GM23338 (cell line): ENCODE measurements at regions not wholly inside any gene's neighbourhood (a gene's known extent, or its start where the extent isn't known, plus 50 kb on each side); places are given as distances from the start of the nearest gene placed in this dataset.

Experiments used
- ATAC-seq: fragments of 200-7000 bp; cut with Tn5 transposase; 3 replicates; pipeline ENCODE4 v1.9.1; 2020
- DNase-seq: peaks from one replicate; pipeline ENCODE4 v3.0.0-alpha.2; 2015; ENCODE audit warnings: low spot score
- H2AFZ ChIP-seq: fragments of 200-600 bp; sonication (generic); 2 replicates; pipeline ENCODE4 v1.8.0; 2016; ENCODE audit warnings: antibody characterized with exemption, mild to moderate bottlenecking, moderate library complexity
- H3F3A ChIP-seq: fragments of 200-600 bp; sonication (generic); replicated peaks from 2 replicates; pipeline ENCODE4 v1.8.0; 2017; ENCODE audit warnings: antibody characterized with exemption, mixed run types, low read depth
- H3K27ac ChIP-seq: fragments of 200-600 bp; sonication (generic); 2 replicates; pipeline ENCODE4 v1.6.1; 2016; ENCODE audit warnings: low read depth
- H3K27me3 ChIP-seq: fragments of 200-600 bp; sonication (generic); 2 replicates; pipeline ENCODE4 v1.8.0; 2016; ENCODE audit warnings: mild to moderate bottlenecking, mixed run types, moderate library complexity; ENCODE audit not compliant: insufficient read depth
- H3K36me3 ChIP-seq: fragments of 200-600 bp; sonication (generic); 2 replicates; pipeline ENCODE4 v1.8.0; 2016; ENCODE audit warnings: mild to moderate bottlenecking; ENCODE audit not compliant: insufficient read depth
- H3K4me1 ChIP-seq: fragments of 200-600 bp; sonication (generic); 2 replicates; pipeline ENCODE4 v1.8.0; 2016; ENCODE audit warnings: mild to moderate bottlenecking, moderate library complexity; ENCODE audit not compliant: insufficient read depth
- H3K4me2 ChIP-seq: fragments of 200-600 bp; sonication (generic); 2 replicates; pipeline ENCODE4 v1.7.1; 2017; ENCODE audit warnings: mixed run types
- H3K4me3 ChIP-seq: fragments of 200-600 bp; sonication (generic); 2 replicates; pipeline ENCODE4 v1.6.1; 2016; ENCODE audit warnings: mixed run types
- H3K79me2 ChIP-seq: fragments of 200-600 bp; sonication (generic); replicated peaks from 2 replicates; pipeline ENCODE4 v1.8.0; 2017; ENCODE audit warnings: mild to moderate bottlenecking; ENCODE audit not compliant: insufficient read depth
- H3K9me2 ChIP-seq: fragments of 200-600 bp; sonication (generic); 2 replicates; pipeline ENCODE4 v1.8.0; 2017; ENCODE audit not compliant: insufficient read depth
- H4K20me1 ChIP-seq: fragments of 200-600 bp; sonication (generic); replicated peaks from 2 replicates; pipeline ENCODE4 v1.8.0; 2017; ENCODE audit warnings: mild to moderate bottlenecking; ENCODE audit not compliant: insufficient read depth
- H3K27ac Mint-ChIP-seq: 2 replicates; pipeline ENCODE4 v1.8.0; 2020; ENCODE audit warnings: inconsistent platforms, mild to moderate bottlenecking, moderate library complexity, mixed read lengths
- H3K27me3 Mint-ChIP-seq: 3 replicates; pipeline ENCODE4 v1.8.0; 2022; ENCODE audit warnings: low read depth, mild to moderate bottlenecking, moderate library complexity, mixed read lengths, inconsistent platforms; ENCODE audit not compliant: insufficient read depth, poor library complexity
- H3K36me3 Mint-ChIP-seq: 3 replicates; pipeline ENCODE4 v1.8.0; 2021; ENCODE audit warnings: low read depth, mild to moderate bottlenecking, inconsistent platforms, moderate library complexity, mixed read lengths
- H3K4me1 Mint-ChIP-seq: 3 replicates; pipeline ENCODE4 v1.8.0; 2020; ENCODE audit warnings: mild to moderate bottlenecking, inconsistent platforms, mixed read lengths
- H3K4me3 Mint-ChIP-seq: 3 replicates; pipeline ENCODE4 v1.8.0; 2021; ENCODE audit warnings: moderate library complexity, mild to moderate bottlenecking, inconsistent platforms, mixed read lengths
- H3K9me3 Mint-ChIP-seq: 3 replicates; pipeline ENCODE4 v1.8.0; 2020; ENCODE audit warnings: moderate library complexity, mild to moderate bottlenecking, inconsistent platforms, mixed read lengths
- ETS1 ChIP-seq: IDR thresholded peaks from 2 replicates; pipeline ENCODE4 v1.6.1; 2016; ENCODE audit warnings: antibody characterized with exemption
- EZH2 ChIP-seq: fragments of 200-600 bp; sonication (generic); IDR thresholded peaks from one replicate; pipeline ENCODE4 v1.8.0; 2017; ENCODE audit warnings: antibody characterized with exemption, mild to moderate bottlenecking, low read depth; ENCODE audit not compliant: unreplicated experiment
- EZH2phosphoT487 ChIP-seq: fragments of 200-600 bp; sonication (generic); IDR thresholded peaks from one replicate; pipeline ENCODE4 v1.8.1; 2018; ENCODE audit warnings: antibody characterized with exemption; ENCODE audit not compliant: unreplicated experiment
- JUNB ChIP-seq: IDR thresholded peaks from one replicate; pipeline ENCODE4 v1.6.1; 2016; ENCODE audit warnings: antibody characterized with exemption; ENCODE audit not compliant: unreplicated experiment
- POLR2AphosphoS5 ChIP-seq: IDR thresholded peaks from 2 replicates; pipeline ENCODE4 v1.6.1; 2016; ENCODE audit warnings: antibody characterized with exemption, low read depth
- STAT1 ChIP-seq: IDR thresholded peaks from one replicate; pipeline ENCODE4 v1.6.1; 2016; ENCODE audit warnings: antibody characterized with exemption; ENCODE audit not compliant: unreplicated experiment
- ZNF114 ChIP-seq: fragments of 250-450 bp; sonication (Bioruptor Pico); IDR thresholded peaks from 2 replicates; pipeline ENCODE4 v1.5.0; 2020; ENCODE audit warnings: mild to moderate bottlenecking, moderate library complexity
- ZNF331 ChIP-seq: fragments of 250-450 bp; sonication (Bioruptor Pico); IDR thresholded peaks from 2 replicates; pipeline ENCODE4 v1.5.0; 2020; ENCODE audit warnings: low read depth, mild to moderate bottlenecking, moderate library complexity
- TF ChIP-seq, protein P1 (sequence below): IDR thresholded peaks from one replicate; pipeline ENCODE4 v1.6.1; 2018; ENCODE audit warnings: antibody characterized with exemption; ENCODE audit not compliant: unreplicated experiment
- TF ChIP-seq, protein P2 (sequence below), 2 experiments: fragments of 200-600 bp in 1 of 2; sonication (generic) in 1 of 2; conservative IDR thresholded peaks; 2 replicates each; pipeline versions ENCODE4 v1.5.1 to v1.6.1; 2016 to 2017; ENCODE audit warnings: antibody characterized with exemption in 2 of 2, low read depth in 2 of 2, mild to moderate bottlenecking in 2 of 2, moderate library complexity in 1 of 2

DNA sequence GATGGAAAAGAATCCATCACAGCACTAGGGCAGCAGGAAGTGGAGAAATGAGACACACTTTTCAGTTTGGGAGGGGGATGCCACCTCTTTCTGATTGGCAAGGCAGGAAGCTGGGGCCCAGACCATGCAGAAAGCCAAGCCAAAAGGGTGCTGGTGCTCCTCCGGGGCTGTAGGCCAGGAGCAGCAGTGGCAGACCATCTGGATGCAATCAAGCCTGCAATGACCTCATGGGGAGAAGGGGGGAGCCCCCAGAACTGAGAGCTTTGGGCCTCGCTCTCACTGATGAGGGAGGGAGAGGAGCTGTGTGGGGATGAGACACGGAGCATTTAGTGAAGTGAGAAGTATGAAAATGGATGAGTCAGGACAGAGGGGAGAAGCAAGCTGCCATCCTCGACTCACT lies 141.3 kb upstream of the NALF2 start (continued):
- TF ChIP-seq, protein P1, sequence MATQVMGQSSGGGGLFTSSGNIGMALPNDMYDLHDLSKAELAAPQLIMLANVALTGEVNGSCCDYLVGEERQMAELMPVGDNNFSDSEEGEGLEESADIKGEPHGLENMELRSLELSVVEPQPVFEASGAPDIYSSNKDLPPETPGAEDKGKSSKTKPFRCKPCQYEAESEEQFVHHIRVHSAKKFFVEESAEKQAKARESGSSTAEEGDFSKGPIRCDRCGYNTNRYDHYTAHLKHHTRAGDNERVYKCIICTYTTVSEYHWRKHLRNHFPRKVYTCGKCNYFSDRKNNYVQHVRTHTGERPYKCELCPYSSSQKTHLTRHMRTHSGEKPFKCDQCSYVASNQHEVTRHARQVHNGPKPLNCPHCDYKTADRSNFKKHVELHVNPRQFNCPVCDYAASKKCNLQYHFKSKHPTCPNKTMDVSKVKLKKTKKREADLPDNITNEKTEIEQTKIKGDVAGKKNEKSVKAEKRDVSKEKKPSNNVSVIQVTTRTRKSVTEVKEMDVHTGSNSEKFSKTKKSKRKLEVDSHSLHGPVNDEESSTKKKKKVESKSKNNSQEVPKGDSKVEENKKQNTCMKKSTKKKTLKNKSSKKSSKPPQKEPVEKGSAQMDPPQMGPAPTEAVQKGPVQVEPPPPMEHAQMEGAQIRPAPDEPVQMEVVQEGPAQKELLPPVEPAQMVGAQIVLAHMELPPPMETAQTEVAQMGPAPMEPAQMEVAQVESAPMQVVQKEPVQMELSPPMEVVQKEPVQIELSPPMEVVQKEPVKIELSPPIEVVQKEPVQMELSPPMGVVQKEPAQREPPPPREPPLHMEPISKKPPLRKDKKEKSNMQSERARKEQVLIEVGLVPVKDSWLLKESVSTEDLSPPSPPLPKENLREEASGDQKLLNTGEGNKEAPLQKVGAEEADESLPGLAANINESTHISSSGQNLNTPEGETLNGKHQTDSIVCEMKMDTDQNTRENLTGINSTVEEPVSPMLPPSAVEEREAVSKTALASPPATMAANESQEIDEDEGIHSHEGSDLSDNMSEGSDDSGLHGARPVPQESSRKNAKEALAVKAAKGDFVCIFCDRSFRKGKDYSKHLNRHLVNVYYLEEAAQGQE = no peak
- TF ChIP-seq, protein P2, sequence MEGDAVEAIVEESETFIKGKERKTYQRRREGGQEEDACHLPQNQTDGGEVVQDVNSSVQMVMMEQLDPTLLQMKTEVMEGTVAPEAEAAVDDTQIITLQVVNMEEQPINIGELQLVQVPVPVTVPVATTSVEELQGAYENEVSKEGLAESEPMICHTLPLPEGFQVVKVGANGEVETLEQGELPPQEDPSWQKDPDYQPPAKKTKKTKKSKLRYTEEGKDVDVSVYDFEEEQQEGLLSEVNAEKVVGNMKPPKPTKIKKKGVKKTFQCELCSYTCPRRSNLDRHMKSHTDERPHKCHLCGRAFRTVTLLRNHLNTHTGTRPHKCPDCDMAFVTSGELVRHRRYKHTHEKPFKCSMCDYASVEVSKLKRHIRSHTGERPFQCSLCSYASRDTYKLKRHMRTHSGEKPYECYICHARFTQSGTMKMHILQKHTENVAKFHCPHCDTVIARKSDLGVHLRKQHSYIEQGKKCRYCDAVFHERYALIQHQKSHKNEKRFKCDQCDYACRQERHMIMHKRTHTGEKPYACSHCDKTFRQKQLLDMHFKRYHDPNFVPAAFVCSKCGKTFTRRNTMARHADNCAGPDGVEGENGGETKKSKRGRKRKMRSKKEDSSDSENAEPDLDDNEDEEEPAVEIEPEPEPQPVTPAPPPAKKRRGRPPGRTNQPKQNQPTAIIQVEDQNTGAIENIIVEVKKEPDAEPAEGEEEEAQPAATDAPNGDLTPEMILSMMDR (conservative IDR thresholded peaks at IDR 0.05; ENCODE audit: low read depth in 2 of 2) = no peak

DNA sequence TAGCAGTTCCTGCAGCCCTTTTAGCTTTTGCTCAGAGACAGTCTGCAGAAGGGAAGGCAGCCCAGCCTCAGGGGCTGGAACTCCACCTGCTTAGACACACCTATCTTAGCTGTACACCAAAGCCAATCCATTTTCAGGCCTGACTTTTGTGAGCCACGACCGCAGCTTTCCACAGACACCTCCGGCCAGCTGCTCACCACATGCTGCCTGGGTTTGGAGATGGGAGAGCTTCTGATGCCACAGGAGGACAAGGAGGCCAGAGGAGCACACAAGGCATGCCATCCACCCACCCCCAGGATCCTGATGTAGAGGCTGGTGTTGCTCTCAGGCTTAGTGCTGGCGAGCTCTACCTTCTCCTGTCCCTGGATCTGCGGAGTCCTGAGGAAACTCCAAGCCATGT lies 141.8 kb upstream of the NALF2 start:
- Histone ChIP-seq H3K9me2 (no peaks in the 10 kb centered on the region), H2AFZ (no peak overlapping the region), H3K36me3 (no peaks in the 10 kb centered on the region), H3K4me1 (no peaks in the 10 kb centered on the region), H3K4me2 (no peak overlapping the region), H3K27ac (no peak overlapping the region), H4K20me1 (no peaks in the 10 kb centered on the region), H3F3A (no peaks in the 10 kb centered on the region), H3K4me3 (no peak overlapping the region), H3K27me3 (no peaks in the 10 kb centered on the region), H3K79me2 (no peaks in the 10 kb centered on the region)
- Mint-ChIP-seq H3K4me3 (no peak overlapping the region), H3K9me3 (no peaks in the 10 kb centered on the region), H3K4me1 (no peaks in the 10 kb centered on the region), H3K36me3 (no peaks in the 10 kb centered on the region), H3K27ac (no peak overlapping the region), H3K27me3 (no peaks in the 10 kb centered on the region)
- DNase-seq = no peak
- ATAC-seq = no peak
- TF ChIP-seq POLR2AphosphoS5 (no peak), EZH2 (no peak), STAT1 (no peak), ZNF331 (CRISPR knock-in tag) (no peak), EZH2phosphoT487 (no peak), JUNB (no peak), ZNF114 (CRISPR knock-in tag) (no peak), ETS1 (no peak)
- TF ChIP-seq, protein P1 = no peak
- TF ChIP-seq, protein P2 (conservative IDR thresholded peaks at IDR 0.05; ENCODE audit: low read depth in 2 of 2) = no peak
